ENCODE measurements at regions not wholly inside any gene's neighbourhood (a gene's known extent, or its start where the extent isn't known, plus 50 kb on each side); places are given as distances from the start of the nearest gene placed in this dataset.

DNA sequence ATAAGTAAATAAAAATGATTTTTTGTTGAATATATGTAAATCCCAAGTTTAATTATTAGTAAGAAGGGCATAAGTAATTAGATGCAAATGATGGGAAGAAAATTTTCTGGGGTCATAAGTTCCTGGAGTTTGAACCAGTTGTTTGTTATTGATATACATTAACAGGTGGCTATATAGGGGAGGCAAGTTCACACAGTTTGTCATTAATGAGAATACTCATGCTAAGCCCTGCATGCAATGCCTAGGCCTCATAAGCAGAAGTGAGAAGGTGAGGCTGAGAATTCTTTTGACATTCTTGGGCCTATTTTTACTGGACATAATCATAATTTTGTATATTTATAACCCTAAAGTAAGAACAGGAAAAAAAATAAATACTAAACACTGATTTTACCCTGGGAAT, 1210.7 kb upstream of the PCDH9 start:
- intact Hi-C loops (cut with micrococcal nuclease) (no loop called here), in situ Hi-C loops (cut with MboI) (no loop called here)
- Histone ChIP-seq H3K9me1 (ENCODE audit: control insufficient read depth, insufficient read depth, low read length) (no peaks in the 10 kb centered on the region), H2AFZ (ENCODE audit: low read depth, low read length) (no peak overlapping the region), H3K4me2 (ENCODE audit: insufficient read depth, low read length) (no peak overlapping the region), H3K27me3 (ENCODE audit: control insufficient read depth in 2 of 2, insufficient read depth in 2 of 2, low read length in 2 of 2) (no peaks in the 10 kb centered on the region), H3K27ac (ENCODE audit: extremely low read depth, low read depth, low read length) (no peak overlapping the region), H3K9me3 (replicated peaks; ENCODE audit: control insufficient read depth, insufficient read depth, low read depth, low read length) (no peaks in the 10 kb centered on the region), H3K4me3 (no peak overlapping the region), H3K79me2 (ENCODE audit: control insufficient read depth, insufficient read depth, low read length) (no peaks in the 10 kb centered on the region), H3K4me1 (replicated peaks in 1 of 2; ENCODE audit: control insufficient read depth in 2 of 2, insufficient read depth in 2 of 2, low read length in 2 of 2) (no peaks in the 10 kb centered on the region), H4K20me1 (replicated peaks; ENCODE audit: control insufficient read depth, insufficient read depth, low read length) (no peaks in the 10 kb centered on the region), H3K36me3 (ENCODE audit: control insufficient read depth, insufficient read depth, low read length) (no peaks in the 10 kb centered on the region), H3K9ac (ENCODE audit: insufficient read depth in 1 of 2, low read depth in 2 of 2, low read length in 2 of 2) (no peak overlapping the region)
- TF ChIP-seq MECOM (CRISPR knock-in tag; IDR thresholded peaks at IDR 0.05) (no peak), ZNF140 (CRISPR knock-in tag; IDR thresholded peaks at IDR 0.05) (no peak)
- CTCF ChIA-PET (ENCODE audit: low intra/inter-chr PET ratio), result no interaction called here
- ATAC-seq (no peak), DNase-seq (ENCODE audit: extremely low read depth in 1 of 4, low spot score in 3 of 4) (no peak), FAIRE-seq (no peak)
- BruUV-seq (replicated peaks), result no TSS peak
- POLR2A ChIA-PET, result no interaction called here

DNA sequence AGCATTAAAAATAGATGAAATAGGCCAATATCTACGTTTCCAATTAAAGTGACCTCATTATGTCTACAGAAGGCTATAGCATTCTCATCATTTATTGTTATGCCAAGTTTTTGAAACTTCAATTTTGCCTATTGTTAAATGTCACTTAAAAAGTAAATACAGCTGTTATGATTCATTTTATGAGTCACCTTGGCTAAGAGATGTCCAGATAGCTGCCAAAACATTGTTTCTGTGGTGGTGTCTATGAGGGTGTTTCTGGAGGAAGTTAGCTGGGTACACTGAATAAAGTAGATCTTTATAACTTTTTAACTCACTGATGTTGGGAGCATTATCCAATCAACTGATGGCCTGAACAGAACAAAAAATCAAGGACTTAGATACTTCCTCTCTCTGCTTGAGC, 1209.7 kb upstream of the PCDH9 start:
- in situ Hi-C loops (cut with MboI), result no loop called here
- intact Hi-C loops (cut with micrococcal nuclease), result no loop called here
- CTCF ChIA-PET (ENCODE audit: low intra/inter-chr PET ratio), result no interaction called here
- H3K27ac ChIP-seq (ENCODE audit: extremely low read depth, low read depth, low read length), result no peak overlapping the region
- H3K4me1 ChIP-seq (replicated peaks in 1 of 2; ENCODE audit: control insufficient read depth in 2 of 2, insufficient read depth in 2 of 2, low read length in 2 of 2), result no peaks in the 10 kb centered on the region
- no peak overlapping the region for H3K9ac ChIP-seq (ENCODE audit: insufficient read depth in 1 of 2, low read depth in 2 of 2, low read length in 2 of 2)
- peak in 1 of 2 experiments; percentile 82; a peak in 1 of 4 replicates for TF ChIP-seq FOXA3 (CRISPR knock-in tag; conservative IDR thresholded peaks at IDR 0.05 in 1 of 2, IDR thresholded peaks at IDR 0.05 in 1 of 2)
- TF ChIP-seq, protein P1, sequence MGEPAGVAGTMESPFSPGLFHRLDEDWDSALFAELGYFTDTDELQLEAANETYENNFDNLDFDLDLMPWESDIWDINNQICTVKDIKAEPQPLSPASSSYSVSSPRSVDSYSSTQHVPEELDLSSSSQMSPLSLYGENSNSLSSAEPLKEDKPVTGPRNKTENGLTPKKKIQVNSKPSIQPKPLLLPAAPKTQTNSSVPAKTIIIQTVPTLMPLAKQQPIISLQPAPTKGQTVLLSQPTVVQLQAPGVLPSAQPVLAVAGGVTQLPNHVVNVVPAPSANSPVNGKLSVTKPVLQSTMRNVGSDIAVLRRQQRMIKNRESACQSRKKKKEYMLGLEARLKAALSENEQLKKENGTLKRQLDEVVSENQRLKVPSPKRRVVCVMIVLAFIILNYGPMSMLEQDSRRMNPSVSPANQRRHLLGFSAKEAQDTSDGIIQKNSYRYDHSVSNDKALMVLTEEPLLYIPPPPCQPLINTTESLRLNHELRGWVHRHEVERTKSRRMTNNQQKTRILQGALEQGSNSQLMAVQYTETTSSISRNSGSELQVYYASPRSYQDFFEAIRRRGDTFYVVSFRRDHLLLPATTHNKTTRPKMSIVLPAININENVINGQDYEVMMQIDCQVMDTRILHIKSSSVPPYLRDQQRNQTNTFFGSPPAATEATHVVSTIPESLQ (CRISPR knock-in tag; IDR thresholded peaks at IDR 0.05), result no peak
- TF ChIP-seq FOSL1 (tag; conservative IDR thresholded peaks at IDR 0.05), result peak; percentile 75
- H3K4me3 ChIP-seq, result no peak overlapping the region
- no peak overlapping the region for H3K4me2 ChIP-seq (ENCODE audit: insufficient read depth, low read length)
- H3K27me3 ChIP-seq (ENCODE audit: control insufficient read depth in 2 of 2, insufficient read depth in 2 of 2, low read length in 2 of 2), result no peaks in the 10 kb centered on the region
- 0% methylated on average over 1 of the region's 1 CpG for WGBS (ENCODE audit: insufficient coverage, low coverage, missing lambda C conversion rate)
- H3K9me3 ChIP-seq (replicated peaks; ENCODE audit: control insufficient read depth, insufficient read depth, low read depth, low read length), result no peaks in the 10 kb centered on the region
- FAIRE-seq (no peak), ATAC-seq (no peak), DNase-seq (ENCODE audit: extremely low read depth in 1 of 4, low spot score in 3 of 4) (no peak)
- no peaks in the 10 kb centered on the region for H3K36me3 ChIP-seq (ENCODE audit: control insufficient read depth, insufficient read depth, low read length)
- no peaks in the 10 kb centered on the region for H4K20me1 ChIP-seq (replicated peaks; ENCODE audit: control insufficient read depth, insufficient read depth, low read length)
- POLR2A ChIA-PET, result no interaction called here
- no peak overlapping the region for H2AFZ ChIP-seq (ENCODE audit: low read depth, low read length)
- H3K79me2 ChIP-seq (ENCODE audit: control insufficient read depth, insufficient read depth, low read length), result no peaks in the 10 kb centered on the region
- H3K9me1 ChIP-seq (ENCODE audit: control insufficient read depth, insufficient read depth, low read length), result no peaks in the 10 kb centered on the region
- no TSS peak for BruUV-seq (replicated peaks)

Measured in K562 (cell line).